Hematopoietic multipotent progenitor cell (in vitro differentiated cells): ENCODE measurements at regions not wholly inside any gene's neighbourhood (a gene's known extent, or its start where the extent isn't known, plus 50 kb on each side); places are given as distances from the start of the nearest gene placed in this dataset.
A peak's percentile ranks its signal among the peaks of the same experiment; 100 is the strongest.
"Not testable (repeated sequence)": the region's sequence is repeated elsewhere in the genome, so short reads cannot be mapped to it uniquely, and the experiment has no call there.

ENCODE experiments used
- DNase-seq, 3 donors: peaks; one replicate each; pipeline ENCODE4 v3.0.0-alpha.2; 2011 to 2015; ENCODE audit warnings: low read depth in 2 of 3, low spot score in 2 of 3

DNA sequence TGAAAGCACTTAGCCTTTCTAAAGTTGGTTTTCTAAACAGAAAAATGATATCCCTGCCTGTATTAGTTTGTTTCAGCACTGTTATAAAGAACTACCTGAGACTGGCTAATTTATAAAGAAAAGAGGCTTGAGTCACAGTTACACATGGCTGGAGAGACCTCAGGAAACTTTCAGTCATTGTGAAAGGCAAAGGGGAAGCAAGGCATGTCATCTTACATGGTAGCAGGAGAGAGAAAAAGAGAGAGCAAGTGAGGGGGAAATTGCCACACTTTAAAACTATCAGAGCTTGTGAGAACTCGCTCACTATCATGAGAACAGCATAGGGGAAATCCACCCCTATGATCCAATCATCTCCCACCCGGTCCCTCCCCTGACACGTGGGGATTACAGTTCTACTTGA is 64.9 kb downstream of the FAM170A start:
- DNase-seq, result no peak

DNA sequence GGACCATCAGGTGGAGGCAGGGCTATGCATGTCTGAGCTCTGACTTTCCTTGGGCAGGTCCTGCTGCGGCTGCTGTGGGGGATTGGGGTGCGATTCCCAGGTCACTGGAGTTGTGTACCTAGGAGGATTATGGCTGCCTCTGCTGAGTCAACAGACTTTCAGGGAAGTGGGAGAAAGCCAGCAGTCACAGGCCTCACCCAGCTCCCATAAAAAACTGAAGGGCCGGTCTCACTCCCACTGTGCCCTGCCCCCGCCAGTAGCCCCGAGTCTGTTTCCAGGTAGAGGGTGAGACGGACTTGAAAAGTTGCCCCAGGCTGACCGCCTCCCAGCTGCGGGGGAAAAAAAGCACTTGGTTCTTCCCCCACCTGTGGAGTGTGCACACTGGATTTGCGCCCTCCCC is 76.7 kb downstream of the FAM170A start:
- no peak for DNase-seq

DNA sequence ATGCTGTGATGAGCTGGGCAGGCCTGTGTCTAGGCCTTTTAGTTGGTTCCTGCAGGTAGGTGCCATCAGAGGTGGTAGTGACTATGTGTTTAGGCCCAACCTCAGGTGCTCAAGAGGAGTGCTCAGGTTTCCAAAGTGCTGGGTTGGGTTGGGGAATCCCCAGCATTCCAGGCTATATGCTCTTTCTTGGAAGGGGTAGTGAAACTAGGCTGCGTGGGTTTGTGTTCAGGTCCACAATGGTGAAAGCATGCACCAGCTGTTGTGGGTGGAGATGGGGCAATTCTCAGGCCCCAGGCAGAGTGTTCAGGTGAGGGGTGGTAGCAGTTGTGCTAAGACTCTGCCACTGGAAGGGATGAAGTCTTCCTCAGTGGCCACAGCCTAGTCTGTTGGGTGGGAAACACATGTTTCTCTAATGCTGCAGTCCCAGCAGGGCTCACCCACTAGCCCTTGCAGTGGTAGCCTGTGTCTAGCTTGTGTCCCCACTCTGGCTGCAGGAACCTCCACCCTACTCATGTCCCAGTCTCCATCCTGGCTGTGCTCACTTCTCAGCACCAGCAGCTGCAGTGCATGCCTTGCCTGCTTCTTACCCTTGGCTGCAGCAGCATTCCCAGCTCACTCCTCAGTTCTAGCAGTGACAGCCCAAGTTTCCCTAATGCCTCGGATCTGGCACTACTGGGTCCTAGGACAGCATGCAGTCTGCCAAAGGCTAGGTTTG is 78.9 kb downstream of the FAM170A start:
- no peak for DNase-seq

DNA sequence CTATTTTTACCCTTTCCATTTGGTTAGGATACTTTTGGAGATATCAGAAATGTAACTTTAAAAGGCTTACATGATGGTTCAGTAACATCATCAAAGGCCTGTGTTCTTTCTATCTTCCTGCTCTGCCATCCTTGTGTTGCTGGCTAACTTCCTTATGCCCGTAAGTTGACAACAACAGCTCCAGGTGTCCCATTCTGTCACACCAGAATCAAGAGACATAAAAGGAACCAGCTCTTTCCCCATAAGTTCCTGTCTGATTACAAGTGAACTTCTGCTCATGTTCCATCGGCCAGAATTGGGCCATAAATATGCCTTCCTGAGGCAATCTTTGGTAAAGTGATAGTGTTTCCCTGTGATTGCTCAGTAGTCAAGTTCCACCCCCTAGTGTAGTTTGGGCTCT is 92.4 kb downstream of the FAM170A start:
- no peak for DNase-seq

DNA sequence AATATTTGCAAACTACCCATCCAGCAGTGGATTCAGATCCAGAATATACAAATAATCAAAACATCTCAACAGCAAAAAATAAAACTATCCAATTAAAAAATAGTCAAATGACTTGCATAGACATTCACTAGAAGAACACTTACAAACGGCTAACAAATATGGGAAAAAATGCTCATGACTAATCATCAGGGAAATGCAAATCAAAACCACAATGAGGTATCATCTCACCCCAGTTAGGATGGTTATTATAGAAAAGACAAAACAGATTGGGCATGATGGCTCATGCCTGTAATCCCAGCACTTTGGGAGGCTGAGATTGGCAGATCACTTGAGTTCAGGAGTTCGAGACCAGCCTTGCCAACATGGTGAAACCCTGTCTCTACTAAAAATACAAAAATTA is 95.9 kb downstream of the FAM170A start:
- not testable (repeated sequence) for DNase-seq

DNA sequence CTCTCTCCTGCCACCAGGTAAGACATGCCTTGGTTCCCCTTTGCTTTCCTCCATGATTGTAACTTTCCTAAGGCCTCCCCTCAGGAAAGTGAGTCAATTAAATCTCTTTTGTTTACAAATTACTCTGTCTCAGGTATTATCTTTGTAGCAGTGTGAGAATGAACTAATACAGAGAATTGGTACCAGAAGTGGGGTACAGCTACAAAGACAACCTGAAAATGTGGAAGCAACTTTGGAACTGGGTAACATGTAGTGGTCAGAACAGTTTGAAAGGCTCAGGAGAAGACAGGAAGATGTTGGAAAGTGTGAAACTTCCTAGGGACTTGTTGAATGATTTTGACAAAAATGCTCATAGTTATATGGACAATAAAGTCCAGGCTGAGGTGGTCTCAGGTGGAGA is 97.2 kb downstream of the FAM170A start:
- no peak for DNase-seq

DNA sequence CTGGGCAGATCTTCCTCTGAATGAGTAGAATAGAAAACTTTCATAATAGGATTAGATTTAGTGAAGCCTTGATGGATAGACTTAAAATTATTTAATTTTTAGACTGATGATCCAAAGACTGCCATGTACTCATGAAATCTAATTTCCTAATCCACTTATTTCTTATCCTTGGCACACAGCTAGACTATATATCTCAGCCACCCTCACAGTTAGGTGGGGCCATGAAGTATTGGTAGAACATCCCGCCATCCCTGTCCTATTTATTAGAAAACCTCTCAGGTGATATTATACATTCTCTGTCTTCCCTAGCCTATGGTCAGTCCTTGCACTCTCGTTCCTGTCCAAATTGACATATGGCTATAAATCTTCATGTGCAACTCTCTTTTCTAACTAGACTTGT is 110.9 kb downstream of the FAM170A start:
- no peak for DNase-seq

DNA sequence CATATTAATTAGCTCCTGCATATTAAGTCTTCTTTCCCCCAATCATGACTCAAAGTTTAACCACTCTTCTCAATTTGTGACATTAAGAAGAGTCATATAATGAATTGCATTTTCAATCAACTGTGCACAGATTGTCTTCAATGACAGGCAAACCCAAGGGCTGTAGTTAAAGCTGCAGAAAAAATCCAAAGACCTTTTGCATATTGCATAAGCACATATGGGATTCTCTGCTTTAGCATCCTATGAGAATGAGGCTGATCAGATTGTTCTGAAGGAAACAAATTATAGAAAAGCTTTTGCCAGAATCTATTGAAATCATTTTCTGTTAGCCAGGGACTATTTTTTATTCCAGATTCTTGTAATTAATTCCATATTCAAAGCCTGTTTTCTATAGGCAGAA is 112.3 kb downstream of the FAM170A start:
- DNase-seq, result no peak

DNA sequence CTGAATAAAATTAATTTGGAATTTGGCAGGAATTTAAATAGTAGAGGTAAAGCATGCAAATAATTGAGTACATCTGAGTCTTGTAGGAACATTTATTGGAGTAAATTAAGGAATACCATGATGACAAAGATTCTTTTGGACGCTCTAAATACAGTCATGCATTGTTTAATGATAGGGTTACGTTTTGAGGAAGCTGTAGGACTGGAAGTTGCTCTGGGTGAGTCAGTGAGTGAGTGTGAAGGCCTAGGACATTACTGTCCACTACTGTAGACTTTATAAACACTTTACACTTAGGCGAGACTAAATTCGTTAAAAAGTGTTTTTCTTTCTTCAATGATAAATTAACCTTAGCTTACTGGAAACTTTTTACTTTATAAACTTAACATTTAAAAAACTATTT is 113.0 kb downstream of the FAM170A start:
- DNase-seq, result no peak

DNA sequence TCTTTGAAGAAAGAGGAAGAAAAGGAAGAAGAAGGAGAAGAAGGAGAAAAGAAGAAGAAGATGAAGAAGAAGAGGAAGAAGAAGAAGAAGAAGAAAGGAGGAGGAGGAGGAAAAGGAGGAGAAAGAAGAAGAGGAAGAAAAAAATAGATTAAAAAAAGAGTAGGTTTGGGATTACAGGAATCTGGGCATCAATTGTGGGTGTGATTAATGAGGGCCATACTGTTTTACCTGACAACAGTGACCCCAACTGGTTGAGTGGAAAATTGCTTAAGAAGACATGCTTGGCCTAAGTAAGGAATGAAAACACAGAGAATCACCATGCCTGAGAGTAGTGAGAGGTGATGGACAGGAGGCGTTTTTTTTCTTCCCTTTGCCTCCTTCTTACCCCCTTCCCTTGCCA is 114.6 kb downstream of the FAM170A start:
- DNase-seq, result peak in 2 of 3 donors; percentile 22 to 57

DNA sequence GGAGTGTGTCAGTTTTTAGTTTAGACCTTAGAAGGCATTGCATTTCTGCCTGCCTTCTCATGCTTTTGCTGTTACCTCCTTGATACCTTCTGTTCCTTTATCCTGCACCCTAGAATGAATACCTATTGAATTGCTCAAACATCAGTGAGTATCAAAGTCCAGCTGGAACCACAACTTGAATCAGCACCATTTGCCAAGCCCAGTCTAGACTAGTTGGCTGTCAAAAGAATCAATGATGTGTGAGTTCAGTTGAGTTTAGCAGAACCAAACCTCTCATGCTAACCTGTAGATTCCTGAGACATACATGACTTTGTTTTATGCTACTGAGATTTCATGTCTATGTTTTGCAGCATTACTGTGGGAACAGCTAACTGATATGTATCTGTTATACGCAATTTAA is 116.6 kb downstream of the FAM170A start:
- DNase-seq, result no peak

DNA sequence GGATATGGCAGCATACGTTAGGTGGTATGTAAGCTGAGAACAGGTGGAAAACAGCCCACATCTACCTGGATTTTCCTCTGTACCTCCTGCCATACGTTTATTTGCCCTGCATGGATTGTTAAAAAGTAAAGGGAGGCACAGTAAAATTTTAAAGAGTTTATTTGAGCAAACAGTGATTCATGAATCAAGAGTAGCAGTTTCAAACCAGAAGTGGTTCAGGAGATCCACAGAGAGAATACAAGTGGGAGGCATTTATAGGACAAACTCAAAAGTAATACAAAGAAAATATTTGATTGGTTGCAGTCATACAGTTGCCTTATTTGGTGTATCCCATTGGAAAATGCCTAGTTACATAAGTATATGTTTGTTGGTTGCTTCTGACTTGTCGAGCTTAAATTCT is 117.6 kb downstream of the FAM170A start:
- no peak for DNase-seq

DNA sequence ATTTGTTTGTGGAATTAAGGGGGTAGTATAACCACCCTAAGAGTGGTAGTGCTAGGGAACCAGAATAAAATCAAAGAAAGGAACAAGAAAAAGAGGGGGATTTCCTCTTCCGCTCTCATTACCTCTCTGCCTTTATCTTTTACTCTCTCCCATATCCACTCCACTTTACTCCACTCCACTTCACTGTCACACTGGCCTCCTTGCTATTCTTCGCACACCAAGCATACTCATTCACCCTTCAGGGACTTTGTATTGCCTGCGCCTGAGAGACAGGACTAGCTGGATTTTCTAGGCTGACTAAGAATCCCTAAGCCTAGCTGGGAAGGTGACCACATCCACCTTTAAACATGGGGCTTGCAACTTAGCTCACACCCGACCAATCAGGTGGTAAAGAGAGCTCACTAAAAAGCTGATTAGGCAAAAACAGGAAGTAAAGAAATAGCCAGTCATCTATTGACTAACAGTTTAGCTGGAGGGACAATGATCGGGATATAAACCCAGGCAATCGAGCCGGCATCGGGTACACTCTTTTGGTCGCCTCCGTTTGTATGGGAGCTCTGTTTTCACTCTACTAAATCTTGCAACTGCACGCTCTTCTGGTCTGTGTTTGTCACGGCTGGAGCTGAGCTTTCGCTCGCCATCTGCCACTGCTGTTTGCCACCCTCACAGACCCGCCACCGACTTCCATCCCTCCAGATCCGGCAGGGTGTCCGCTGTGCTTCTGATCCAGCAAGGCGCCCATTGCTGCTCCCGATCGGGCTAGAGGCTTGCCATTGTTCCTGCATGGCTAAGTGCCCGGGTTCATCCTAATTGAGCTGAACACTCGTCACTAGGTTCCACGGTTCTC is 121.8 kb downstream of the FAM170A start:
- DNase-seq, result no peak

DNA sequence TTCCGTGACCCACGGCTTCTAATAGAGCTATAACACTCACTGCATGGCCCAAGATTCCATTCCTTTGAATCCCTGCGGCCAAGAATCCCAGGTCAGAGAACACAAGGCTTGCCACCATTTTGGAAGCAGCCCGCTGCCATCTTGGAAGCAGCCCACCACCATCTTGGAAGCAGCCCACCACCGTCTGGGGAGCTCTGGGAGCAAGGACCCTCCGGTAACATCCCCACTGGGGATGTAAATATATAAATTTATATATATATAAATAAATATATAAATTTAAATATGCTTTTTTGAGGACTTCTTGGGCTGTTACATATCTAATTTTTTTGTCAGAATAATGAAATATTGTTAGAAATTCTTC is 122.4 kb downstream of the FAM170A start:
- no peak for DNase-seq

DNA sequence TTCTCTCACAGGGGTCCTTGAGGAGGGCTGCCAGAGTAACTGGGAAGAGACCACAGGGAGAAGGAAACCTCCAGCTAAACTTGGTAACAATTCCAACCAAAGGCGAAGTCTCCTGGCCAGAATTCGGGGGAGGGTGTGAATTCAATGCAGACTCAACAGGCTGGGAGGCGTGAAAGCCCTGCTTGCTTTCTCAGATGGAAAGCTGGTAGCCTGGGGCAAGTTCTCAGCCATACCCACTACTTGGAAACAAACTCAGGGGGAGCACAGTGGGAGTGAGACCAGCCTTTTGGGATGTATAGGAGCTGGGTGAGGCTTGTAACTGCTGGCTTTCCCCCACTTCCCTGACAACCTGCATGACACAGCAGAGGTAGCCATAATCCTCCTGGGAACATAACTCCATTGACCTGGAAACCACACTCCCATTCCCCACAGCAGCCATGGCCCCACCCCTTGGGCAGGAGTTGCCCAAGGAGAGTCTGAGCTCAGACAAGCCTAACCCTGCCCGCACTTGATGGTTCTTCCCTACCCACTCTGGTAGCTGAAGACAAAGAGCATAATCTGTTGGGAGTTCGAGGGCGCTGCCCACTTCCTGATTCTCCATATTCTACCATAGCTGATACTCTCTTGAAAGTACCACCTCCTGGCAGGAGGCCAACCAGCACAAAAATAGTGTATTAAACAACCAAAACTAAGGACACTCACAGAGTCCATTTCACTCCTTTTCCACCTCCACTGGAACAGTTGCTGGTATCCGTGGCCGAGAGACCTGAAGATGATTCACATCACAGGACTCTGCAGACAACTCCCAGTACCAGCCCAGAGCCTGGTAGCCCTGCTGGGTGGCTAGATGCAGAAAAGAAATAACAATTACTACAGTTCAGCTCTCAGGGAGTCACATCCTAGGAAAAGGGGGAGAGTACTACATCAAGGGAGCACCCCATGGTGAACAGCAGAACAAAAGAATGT is 123.8 kb downstream of the FAM170A start:
- no peak for DNase-seq

DNA sequence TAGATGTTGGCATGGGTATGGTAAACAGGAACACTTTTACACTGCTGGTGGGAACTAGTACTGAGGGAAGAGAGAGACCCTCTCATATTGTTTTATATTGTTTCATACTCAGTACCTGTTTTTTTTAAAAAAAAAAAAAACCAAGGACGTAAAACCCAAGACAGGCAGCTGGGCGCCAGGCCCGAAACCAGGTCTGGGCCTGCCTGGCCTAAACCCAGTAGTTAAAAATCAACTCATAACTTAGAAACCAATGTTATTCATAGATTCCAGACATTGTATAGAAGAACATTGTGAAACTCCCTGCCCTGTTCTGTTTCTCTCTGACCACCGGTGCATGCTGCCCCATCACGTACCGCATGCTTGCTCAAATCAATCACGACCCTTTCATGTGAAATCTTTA is 125.5 kb downstream of the FAM170A start:
- DNase-seq, result not testable (repeated sequence)

DNA sequence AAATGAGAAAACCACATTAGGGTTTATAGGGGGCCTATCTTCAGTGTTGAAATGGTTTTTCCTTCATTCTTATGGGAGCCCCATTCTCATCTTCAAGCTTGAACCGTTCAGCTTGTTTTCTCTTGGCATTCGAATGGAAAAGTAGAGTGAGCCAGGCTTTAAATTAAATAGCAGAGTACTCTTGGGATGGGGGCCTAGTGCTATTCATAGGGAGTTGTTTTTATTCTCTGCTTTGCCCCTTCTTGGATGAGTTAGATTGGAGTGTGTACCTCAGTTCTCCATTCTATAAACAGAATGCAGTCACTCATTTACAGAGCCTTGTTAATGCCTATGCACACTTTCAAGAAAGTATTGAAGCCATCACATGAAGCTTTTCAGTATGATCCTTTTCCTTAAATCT is 127.9 kb downstream of the FAM170A start:
- no peak for DNase-seq

DNA sequence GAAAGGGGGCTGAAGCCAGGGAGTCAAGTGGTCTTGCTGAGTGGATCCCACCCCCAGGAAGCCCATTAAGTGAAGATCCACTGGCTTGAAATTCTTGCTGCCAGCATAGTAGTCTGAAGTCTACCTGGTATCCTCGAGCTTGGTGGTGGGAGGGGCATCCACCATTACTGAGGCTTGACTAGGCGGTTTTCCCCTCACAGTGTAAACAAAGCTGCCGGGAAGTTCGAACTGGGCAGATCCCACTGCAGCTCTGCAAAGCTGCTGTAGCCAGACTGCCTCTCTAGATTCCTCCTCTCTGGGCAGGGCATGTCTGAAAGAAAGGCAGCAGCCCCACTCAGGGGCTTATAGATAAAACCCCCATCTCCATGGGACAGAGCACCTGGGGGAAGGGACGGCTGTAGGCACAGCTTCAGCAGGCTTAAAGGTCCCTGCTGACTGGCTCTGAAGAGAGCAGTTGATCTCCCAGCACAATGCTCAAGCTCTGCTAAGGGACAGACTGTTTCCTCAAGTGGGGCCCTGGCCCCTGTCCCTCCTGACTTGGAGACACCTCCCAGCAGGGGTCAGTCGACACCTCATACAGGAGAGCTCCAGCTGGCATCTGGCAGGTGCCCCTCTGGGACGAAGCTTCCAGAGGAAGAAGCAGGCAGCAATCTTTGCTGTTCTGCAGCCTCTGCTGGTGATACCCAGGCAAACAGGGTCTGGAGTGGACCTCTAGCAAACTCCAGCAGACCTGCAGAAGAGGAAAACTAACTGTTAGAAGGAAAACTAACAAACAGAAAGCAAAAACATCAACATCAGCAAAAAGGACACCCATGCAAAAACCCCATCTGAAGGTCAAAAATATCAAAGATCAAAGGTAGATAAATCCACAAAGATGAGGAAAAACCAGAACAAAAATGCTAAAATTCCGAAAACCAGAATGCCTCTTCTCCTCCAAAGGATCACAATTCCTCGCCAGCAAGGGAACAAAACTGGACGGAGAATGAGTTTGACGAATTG is 140.6 kb downstream of the FAM170A start:
- not testable (repeated sequence) for DNase-seq

DNA sequence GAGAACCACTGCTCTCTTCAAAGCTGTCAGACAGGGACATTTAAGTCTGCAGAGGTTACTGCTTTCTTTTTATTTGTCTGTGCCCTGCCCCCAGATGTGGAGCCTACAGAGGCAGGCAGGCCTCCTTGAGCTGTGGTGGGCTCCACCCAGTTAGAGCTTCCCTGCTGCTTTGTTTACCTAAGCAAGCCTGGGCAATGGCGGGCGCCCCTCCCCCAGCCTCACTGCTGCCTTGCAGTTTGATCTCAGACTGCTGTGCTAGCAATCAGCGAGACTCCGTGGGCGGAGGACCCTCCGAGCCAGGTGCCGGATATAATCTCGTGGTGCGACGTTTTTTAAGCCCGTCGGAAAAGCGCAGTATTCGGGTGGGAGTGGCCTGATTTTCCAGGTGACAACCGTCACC is 150.8 kb downstream of the FAM170A start:
- not testable (repeated sequence) for DNase-seq

DNA sequence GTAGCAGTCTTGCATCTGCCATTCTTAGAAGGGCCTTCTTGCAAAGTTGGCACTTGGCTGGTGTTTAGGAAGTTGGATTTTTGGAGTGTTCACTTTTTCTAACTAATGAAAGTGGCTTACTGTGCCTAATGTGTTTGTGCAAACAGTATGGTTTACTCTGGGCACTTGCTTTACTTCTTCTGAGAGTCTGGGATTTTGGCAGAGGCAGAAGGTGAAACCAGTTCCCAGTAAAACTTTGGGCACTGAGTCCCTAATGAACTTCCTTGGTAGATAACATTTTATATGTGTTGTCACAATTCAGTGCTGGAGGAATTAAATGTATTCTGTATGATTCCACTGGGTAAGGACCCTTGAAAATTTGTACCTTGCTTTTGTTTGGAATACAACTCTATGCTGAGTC is 155.7 kb downstream of the FAM170A start:
- DNase-seq, result peak in 1 of 3 donors; percentile 0
